ENCODE measurements at regions not wholly inside any gene's neighbourhood (a gene's known extent, or its start where the extent isn't known, plus 50 kb on each side); places are given as distances from the start of the nearest gene placed in this dataset.

DNA sequence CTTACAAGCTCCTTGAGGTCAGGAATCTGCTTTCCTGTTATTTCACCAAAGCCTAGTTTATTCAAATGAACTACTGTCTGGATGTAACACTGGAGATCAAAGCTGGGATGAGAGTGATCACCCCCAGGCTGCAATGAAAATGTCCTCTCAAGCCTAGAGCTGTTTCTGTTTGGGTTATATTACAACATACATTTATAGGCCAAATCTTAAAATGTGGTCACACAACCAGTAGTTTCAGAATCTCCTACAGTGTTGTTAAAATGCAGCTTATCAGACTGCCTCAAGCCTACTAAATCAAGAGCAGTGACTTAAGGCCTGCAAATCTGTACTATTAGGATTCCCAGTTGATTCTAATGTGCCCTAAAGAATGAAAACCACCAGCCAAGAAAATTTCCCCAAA lies 207.5 kb downstream of the PAPSS1 start:
- no peaks in the 10 kb centered on the region for H3K4me1 ChIP-seq (ENCODE audit: insufficient read depth)
- H3K27me3 ChIP-seq: no peaks in the 10 kb centered on the region
- DNase-seq (ENCODE audit: low spot score): no peak
- H3K9me3 ChIP-seq (ENCODE audit: low read depth): no peaks in the 10 kb centered on the region
- H3K27ac ChIP-seq: no peak overlapping the region
- no peaks in the 10 kb centered on the region for H4K20me1 ChIP-seq (ENCODE audit: insufficient read depth, poor library complexity, severe bottlenecking)
- H3K36me3 ChIP-seq (replicated peaks; ENCODE audit: insufficient read depth, low read depth): no peaks in the 10 kb centered on the region
- H3K9me2 ChIP-seq (replicated peaks; ENCODE audit: insufficient read depth): no peaks in the 10 kb centered on the region
- no peak overlapping the region for H2AFZ ChIP-seq
- no peak overlapping the region for H3K4me2 ChIP-seq
- no peak overlapping the region for H3K4me3 ChIP-seq
- H3K79me2 ChIP-seq: no peaks in the 10 kb centered on the region
- TF ChIP-seq, protein P1, sequence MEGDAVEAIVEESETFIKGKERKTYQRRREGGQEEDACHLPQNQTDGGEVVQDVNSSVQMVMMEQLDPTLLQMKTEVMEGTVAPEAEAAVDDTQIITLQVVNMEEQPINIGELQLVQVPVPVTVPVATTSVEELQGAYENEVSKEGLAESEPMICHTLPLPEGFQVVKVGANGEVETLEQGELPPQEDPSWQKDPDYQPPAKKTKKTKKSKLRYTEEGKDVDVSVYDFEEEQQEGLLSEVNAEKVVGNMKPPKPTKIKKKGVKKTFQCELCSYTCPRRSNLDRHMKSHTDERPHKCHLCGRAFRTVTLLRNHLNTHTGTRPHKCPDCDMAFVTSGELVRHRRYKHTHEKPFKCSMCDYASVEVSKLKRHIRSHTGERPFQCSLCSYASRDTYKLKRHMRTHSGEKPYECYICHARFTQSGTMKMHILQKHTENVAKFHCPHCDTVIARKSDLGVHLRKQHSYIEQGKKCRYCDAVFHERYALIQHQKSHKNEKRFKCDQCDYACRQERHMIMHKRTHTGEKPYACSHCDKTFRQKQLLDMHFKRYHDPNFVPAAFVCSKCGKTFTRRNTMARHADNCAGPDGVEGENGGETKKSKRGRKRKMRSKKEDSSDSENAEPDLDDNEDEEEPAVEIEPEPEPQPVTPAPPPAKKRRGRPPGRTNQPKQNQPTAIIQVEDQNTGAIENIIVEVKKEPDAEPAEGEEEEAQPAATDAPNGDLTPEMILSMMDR (IDR thresholded peaks at IDR 0.05; ENCODE audit: poor library complexity): no peak
- TF ChIP-seq EZH2phosphoT487 (IDR thresholded peaks at IDR 0.05; ENCODE audit: low read depth, severe bottlenecking, unreplicated experiment) (no peak), EZH2 (IDR thresholded peaks at IDR 0.05; ENCODE audit: borderline replicate concordance) (no peak)

DNA sequence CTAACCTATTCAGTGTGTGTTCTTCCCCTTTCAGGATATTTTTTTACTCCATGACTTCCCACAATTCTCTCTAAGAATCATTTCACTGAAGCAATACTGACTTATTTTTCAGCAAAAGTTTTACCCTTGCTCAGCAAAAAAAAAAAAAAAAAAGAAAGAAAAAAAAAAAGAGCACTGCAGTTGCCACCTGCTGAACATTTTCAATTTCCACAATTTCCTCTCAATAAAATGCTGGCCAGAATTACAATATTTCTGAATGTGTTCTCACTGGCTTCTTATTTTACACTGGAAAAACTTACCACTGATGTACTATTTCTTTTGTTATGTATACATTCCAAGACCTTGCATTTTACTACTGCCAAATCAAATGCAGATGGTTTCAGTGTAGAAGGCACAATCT lies 210.4 kb downstream of the PAPSS1 start:
- no peak overlapping the region for H2AFZ ChIP-seq
- H4K20me1 ChIP-seq (ENCODE audit: insufficient read depth, poor library complexity, severe bottlenecking): no peaks in the 10 kb centered on the region
- TF ChIP-seq EZH2phosphoT487 (IDR thresholded peaks at IDR 0.05; ENCODE audit: low read depth, severe bottlenecking, unreplicated experiment) (no peak), EZH2 (IDR thresholded peaks at IDR 0.05; ENCODE audit: borderline replicate concordance) (no peak)
- TF ChIP-seq, protein P1 (IDR thresholded peaks at IDR 0.05; ENCODE audit: poor library complexity): no peak
- no peaks in the 10 kb centered on the region for H3K4me1 ChIP-seq (ENCODE audit: insufficient read depth)
- H3K36me3 ChIP-seq (replicated peaks; ENCODE audit: insufficient read depth, low read depth): no peaks in the 10 kb centered on the region
- no peak for DNase-seq (ENCODE audit: low spot score)
- no peak overlapping the region for H3K4me3 ChIP-seq
- H3K9me2 ChIP-seq (replicated peaks; ENCODE audit: insufficient read depth): no peaks in the 10 kb centered on the region
- no peaks in the 10 kb centered on the region for H3K9me3 ChIP-seq (ENCODE audit: low read depth)
- H3K79me2 ChIP-seq: no peaks in the 10 kb centered on the region
- H3K27ac ChIP-seq: no peak overlapping the region
- H3K27me3 ChIP-seq: no peaks in the 10 kb centered on the region
- no peak overlapping the region for H3K4me2 ChIP-seq

DNA sequence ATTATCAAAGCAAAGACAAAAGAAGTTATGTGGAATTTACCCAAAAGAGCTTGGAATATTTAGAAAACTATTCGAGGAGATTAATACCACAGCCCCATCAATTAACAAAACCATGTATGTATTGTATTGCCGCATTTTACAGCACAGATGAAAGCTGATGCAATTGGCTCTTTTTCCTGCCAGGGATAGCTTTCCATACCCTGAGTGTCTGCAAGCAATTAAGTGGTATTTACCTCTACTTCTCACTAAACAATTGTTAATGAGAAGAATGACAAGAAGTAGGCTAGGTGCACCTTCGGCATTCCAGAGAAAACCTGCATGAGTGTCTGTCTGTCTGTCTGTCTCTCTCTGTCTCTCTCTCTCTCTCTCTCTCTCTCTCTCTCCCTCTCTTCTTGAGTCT lies 219.5 kb downstream of the PAPSS1 start:
- no peak for DNase-seq (ENCODE audit: low spot score)
- WGBS (ENCODE audit: low lambda C conversion rate, missing lambda C conversion rate): 65% methylated on average over 3 of the region's 3 CpGs
- Histone ChIP-seq H3K4me3 (no peak overlapping the region), H3K79me2 (no peaks in the 10 kb centered on the region), H3K9me3 (ENCODE audit: low read depth) (no peaks in the 10 kb centered on the region), H4K20me1 (ENCODE audit: insufficient read depth, poor library complexity, severe bottlenecking) (no peaks in the 10 kb centered on the region), H3K36me3 (replicated peaks; ENCODE audit: insufficient read depth, low read depth) (no peaks in the 10 kb centered on the region), H3K27me3 (no peaks in the 10 kb centered on the region), H3K9me2 (replicated peaks; ENCODE audit: insufficient read depth) (no peaks in the 10 kb centered on the region), H3K27ac (no peak overlapping the region), H3K4me2 (no peak overlapping the region), H3K4me1 (ENCODE audit: insufficient read depth) (no peaks in the 10 kb centered on the region), H2AFZ (no peak overlapping the region)
- TF ChIP-seq, protein P1 (IDR thresholded peaks at IDR 0.05; ENCODE audit: poor library complexity): no peak
- TF ChIP-seq EZH2 (IDR thresholded peaks at IDR 0.05; ENCODE audit: borderline replicate concordance) (no peak), EZH2phosphoT487 (IDR thresholded peaks at IDR 0.05; ENCODE audit: low read depth, severe bottlenecking, unreplicated experiment) (no peak)

GRCh38 chr4:107497054-107497453 lies 223.0 kb downstream of the PAPSS1 start:
- no peak for DNase-seq (ENCODE audit: low spot score)
- H3K27me3 ChIP-seq: no peaks in the 10 kb centered on the region
- H3K36me3 ChIP-seq (replicated peaks; ENCODE audit: insufficient read depth, low read depth): no peaks in the 10 kb centered on the region
- TF ChIP-seq, protein P1 (IDR thresholded peaks at IDR 0.05; ENCODE audit: poor library complexity): no peak
- no peaks in the 10 kb centered on the region for H3K4me1 ChIP-seq (ENCODE audit: insufficient read depth)
- 98% methylated on average over 2 of the region's 2 CpGs for WGBS (ENCODE audit: low lambda C conversion rate, missing lambda C conversion rate)
- H3K4me2 ChIP-seq: no peak overlapping the region
- no peaks in the 10 kb centered on the region for H3K9me3 ChIP-seq (ENCODE audit: low read depth)
- no peak overlapping the region for H2AFZ ChIP-seq
- H3K9me2 ChIP-seq (replicated peaks; ENCODE audit: insufficient read depth): no peaks in the 10 kb centered on the region
- no peak overlapping the region for H3K27ac ChIP-seq
- H3K4me3 ChIP-seq: no peak overlapping the region
- no peaks in the 10 kb centered on the region for H4K20me1 ChIP-seq (ENCODE audit: insufficient read depth, poor library complexity, severe bottlenecking)
- H3K79me2 ChIP-seq: no peaks in the 10 kb centered on the region

Measured in hepatocyte (in vitro differentiated cells).